PC-3 (cell line): ENCODE measurements at regions not wholly inside any gene's neighbourhood (a gene's known extent, or its start where the extent isn't known, plus 50 kb on each side); places are given as distances from the start of the nearest gene placed in this dataset.
"Not testable (repeated sequence)": the region's sequence is repeated elsewhere in the genome, so short reads cannot be mapped to it uniquely, and the experiment has no call there.

Experiments used
- ATAC-seq: fragments of 200-7000 bp; cut with Tn5 transposase; 2 replicates; pipeline ENCODE4 v1.9.1; 2020; ENCODE audit warnings: mild to moderate bottlenecking, moderate library complexity
- BruUV-seq: library from RNA; stranded (reverse); fragments of 400-500 nt; replicated peaks from 2 replicates; lab custom pipeline; 2021; lab: Mats Ljungman, UMichigan
- CTCF ChIA-PET: fragments of 300-600 bp; sonication (Branson Sonifier 250); formaldehyde crosslinking; loops from one replicate; lab custom pipeline; 2022; ENCODE audit warnings: antibody characterized with exemption; lab: Charles Lee
- POLR2A ChIA-PET: fragments of 300-600 bp; sonication (Branson Sonifier 250); formaldehyde crosslinking; loops from one replicate; lab custom pipeline; 2022; ENCODE audit warnings: antibody characterized with exemption; ENCODE audit not compliant: unreplicated experiment; lab: Charles Lee
- DNase-seq: peaks from one replicate; pipeline ENCODE4 v3.0.0-alpha.2; 2015
- H2AFZ ChIP-seq: fragments of 300-600 bp; sonication (generic); 2 replicates; pipeline ENCODE4 v1.6.0; 2016; ENCODE audit warnings: antibody characterized with exemption, low read length
- H3F3A ChIP-seq: fragments of 300-600 bp; sonication (generic); one replicate; pipeline ENCODE4 v1.6.0; 2017; ENCODE audit warnings: antibody characterized with exemption, low read length, control low read depth, mild to moderate bottlenecking; ENCODE audit not compliant: unreplicated experiment
- H3K27ac ChIP-seq: fragments of 300-600 bp; sonication (generic); 2 replicates; pipeline ENCODE4 v1.5.1; 2016; ENCODE audit warnings: mild to moderate bottlenecking, low read length
- H3K27me3 ChIP-seq: fragments of 300-600 bp; sonication (generic); 2 replicates; pipeline ENCODE4 v1.6.1; 2016; ENCODE audit warnings: low read length, mixed read lengths
- H3K36me3 ChIP-seq: fragments of 300-600 bp; sonication (generic); 2 replicates; pipeline ENCODE4 v1.6.1; 2016; ENCODE audit warnings: low read depth, mixed run types, low read length, mixed read lengths
- H3K4me1 ChIP-seq: fragments of 300-600 bp; sonication (generic); 2 replicates; pipeline ENCODE4 v1.5.1; 2016; ENCODE audit warnings: low read length; ENCODE audit not compliant: insufficient read depth
- H3K4me2 ChIP-seq: fragments of 300-600 bp; sonication (generic); 2 replicates; pipeline ENCODE4 v1.6.0; 2016; ENCODE audit warnings: low read length
- H3K4me3 ChIP-seq: fragments of 300-600 bp; sonication (generic); 2 replicates; pipeline ENCODE4 v1.5.1; 2016; ENCODE audit warnings: mild to moderate bottlenecking, low read length, mixed read lengths
- H3K79me2 ChIP-seq: fragments of 300-600 bp; sonication (generic); 2 replicates; pipeline ENCODE4 v1.6.1; 2017; ENCODE audit warnings: low read length, mixed read lengths
- H3K9ac ChIP-seq: fragments of 300-600 bp; sonication (generic); 2 replicates; pipeline ENCODE4 v1.6.0; 2016; ENCODE audit warnings: mild to moderate bottlenecking, low read length
- H3K9me2 ChIP-seq: fragments of 300-600 bp; sonication (generic); replicated peaks from 2 replicates; pipeline ENCODE4 v1.6.1; 2016; ENCODE audit warnings: mixed run types, low read length, mixed read lengths
- H3K9me3 ChIP-seq: fragments of 300-600 bp; sonication (generic); 2 replicates; pipeline ENCODE4 v1.6.1; 2016; ENCODE audit warnings: low read length, mixed read lengths
- H4K20me1 ChIP-seq: fragments of 300-600 bp; sonication (generic); 2 replicates; pipeline ENCODE4 v1.6.1; 2016; ENCODE audit warnings: low read length, mixed read lengths
- EZH2 ChIP-seq: fragments of 300-600 bp; sonication (generic); IDR thresholded peaks from one replicate; pipeline ENCODE4 v1.6.1; 2017; ENCODE audit warnings: antibody characterized with exemption, mild to moderate bottlenecking, low read length; ENCODE audit not compliant: unreplicated experiment
- EZH2phosphoT487 ChIP-seq: fragments of 300-600 bp; sonication (generic); IDR thresholded peaks from 2 replicates; pipeline ENCODE4 v1.6.1; 2018; ENCODE audit warnings: mild to moderate bottlenecking, antibody characterized with exemption, low read length, borderline replicate concordance
- intact Hi-C: fragments of 100-400 bp; cut with micrococcal nuclease; formaldehyde crosslinking; loops from 2 replicates; pipeline ENCODE4 v1.9.0; 2023
- TF ChIP-seq, protein P1 (sequence below): fragments of 300-600 bp; sonication (generic); conservative IDR thresholded peaks from 2 replicates; pipeline ENCODE4 v1.5.1; 2017; ENCODE audit warnings: antibody characterized with exemption, low read depth, mild to moderate bottlenecking, low read length

DNA sequence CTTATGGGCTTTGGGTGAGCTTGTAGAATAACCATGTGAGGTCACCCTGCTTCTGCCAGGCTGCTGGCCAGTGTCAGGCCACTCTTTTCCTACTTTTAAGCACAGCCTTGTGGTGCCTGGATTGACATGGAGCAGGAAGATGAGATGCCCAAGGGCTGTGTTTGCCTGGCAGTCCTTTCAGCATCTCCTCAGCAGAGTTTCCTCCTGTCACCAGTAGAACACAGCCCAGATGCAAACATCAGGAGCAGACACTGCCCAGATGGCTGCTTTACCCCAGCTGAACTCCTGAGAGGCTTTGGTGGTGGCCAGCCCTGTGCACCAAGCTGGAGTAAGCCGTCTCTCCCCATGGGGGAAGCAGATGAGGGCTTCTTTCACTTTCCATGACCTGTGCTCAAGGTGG lies 332.0 kb upstream of the FRG2C start:
- H3K4me2 ChIP-seq, H3K79me2 ChIP-seq, DNase-seq, POLR2A ChIA-PET, H2AFZ ChIP-seq, H3K9me2 ChIP-seq, H3K36me3 ChIP-seq, H3K4me1 ChIP-seq, ATAC-seq, CTCF ChIA-PET, BruUV-seq, intact Hi-C loops, H3K4me3 ChIP-seq, H3F3A ChIP-seq, H4K20me1 ChIP-seq, H3K27ac ChIP-seq, H3K9ac ChIP-seq, H3K9me3 ChIP-seq: not testable (repeated sequence)
- H3K27me3 ChIP-seq: peaks cover 23% of the 10 kb centered on the region

DNA sequence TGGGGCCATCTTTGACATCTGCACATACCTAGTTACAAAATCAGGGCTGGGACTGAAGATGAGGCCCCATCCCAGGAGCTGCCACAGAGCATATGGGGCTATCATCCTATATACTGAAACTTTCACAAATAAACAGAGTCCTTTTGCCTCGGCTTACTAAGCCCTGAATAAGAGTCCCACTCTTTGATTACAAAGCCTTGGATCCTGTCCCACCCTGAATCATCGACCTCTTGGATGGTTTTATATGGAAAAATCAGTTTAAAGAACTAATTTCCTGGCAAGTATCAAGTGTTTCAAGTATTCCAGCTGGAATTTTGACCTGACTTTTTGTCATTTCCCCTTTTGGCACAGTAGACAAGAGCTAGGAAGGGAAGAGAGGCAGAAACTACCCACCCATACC lies 331.3 kb upstream of the FRG2C start:
- intact Hi-C loops: no loop called here
- no peaks in the 10 kb centered on the region for H3F3A ChIP-seq
- no peak overlapping the region for H3K4me2 ChIP-seq
- ChIA-PET CTCF (no interaction called here), POLR2A (no interaction called here)
- H4K20me1 ChIP-seq: no peaks in the 10 kb centered on the region
- ATAC-seq (no peak), DNase-seq (no peak)
- no peak overlapping the region for H2AFZ ChIP-seq
- no peaks in the 10 kb centered on the region for H3K79me2 ChIP-seq
- no peaks in the 10 kb centered on the region for H3K9me2 ChIP-seq
- H3K4me3 ChIP-seq: no peak overlapping the region
- TF ChIP-seq, protein P1, sequence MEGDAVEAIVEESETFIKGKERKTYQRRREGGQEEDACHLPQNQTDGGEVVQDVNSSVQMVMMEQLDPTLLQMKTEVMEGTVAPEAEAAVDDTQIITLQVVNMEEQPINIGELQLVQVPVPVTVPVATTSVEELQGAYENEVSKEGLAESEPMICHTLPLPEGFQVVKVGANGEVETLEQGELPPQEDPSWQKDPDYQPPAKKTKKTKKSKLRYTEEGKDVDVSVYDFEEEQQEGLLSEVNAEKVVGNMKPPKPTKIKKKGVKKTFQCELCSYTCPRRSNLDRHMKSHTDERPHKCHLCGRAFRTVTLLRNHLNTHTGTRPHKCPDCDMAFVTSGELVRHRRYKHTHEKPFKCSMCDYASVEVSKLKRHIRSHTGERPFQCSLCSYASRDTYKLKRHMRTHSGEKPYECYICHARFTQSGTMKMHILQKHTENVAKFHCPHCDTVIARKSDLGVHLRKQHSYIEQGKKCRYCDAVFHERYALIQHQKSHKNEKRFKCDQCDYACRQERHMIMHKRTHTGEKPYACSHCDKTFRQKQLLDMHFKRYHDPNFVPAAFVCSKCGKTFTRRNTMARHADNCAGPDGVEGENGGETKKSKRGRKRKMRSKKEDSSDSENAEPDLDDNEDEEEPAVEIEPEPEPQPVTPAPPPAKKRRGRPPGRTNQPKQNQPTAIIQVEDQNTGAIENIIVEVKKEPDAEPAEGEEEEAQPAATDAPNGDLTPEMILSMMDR: no peak
- TF ChIP-seq EZH2phosphoT487: no peak
- TF ChIP-seq EZH2: no peak
- no peaks in the 10 kb centered on the region for H3K36me3 ChIP-seq
- no peaks in the 10 kb centered on the region for H3K9me3 ChIP-seq
- no peaks in the 10 kb centered on the region for H3K4me1 ChIP-seq
- no peak overlapping the region for H3K9ac ChIP-seq
- H3K27me3 ChIP-seq: peaks cover 30% of the 10 kb centered on the region
- no TSS peak for BruUV-seq
- no peak overlapping the region for H3K27ac ChIP-seq

DNA sequence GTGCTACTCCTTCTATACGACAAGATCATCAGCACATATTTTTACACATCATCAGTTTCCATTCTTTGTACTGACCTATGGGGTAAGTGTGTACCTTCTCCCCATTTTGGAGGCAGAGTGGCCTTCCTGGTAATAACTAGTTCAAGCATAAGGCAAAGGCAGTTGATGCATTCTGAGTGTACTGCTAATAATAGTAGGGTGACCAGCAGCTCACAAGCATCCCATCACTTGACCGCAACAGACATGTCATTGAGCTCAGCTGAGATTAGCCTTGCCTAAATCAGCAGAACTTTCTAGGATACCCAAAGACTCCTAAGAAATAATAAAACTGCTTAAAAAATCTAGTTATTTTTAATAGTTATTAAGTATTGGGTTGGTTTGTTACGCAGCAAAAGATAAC lies 329.8 kb upstream of the FRG2C start:
- Histone ChIP-seq H4K20me1 (no peaks in the 10 kb centered on the region), H3K36me3 (no peaks in the 10 kb centered on the region), H3K9me2 (no peaks in the 10 kb centered on the region), H3K27ac (no peak overlapping the region), H3K4me2 (no peak overlapping the region), H2AFZ (no peak overlapping the region), H3F3A (no peaks in the 10 kb centered on the region), H3K27me3 (peaks cover 38% of the 10 kb centered on the region), H3K9me3 (no peaks in the 10 kb centered on the region), H3K79me2 (no peaks in the 10 kb centered on the region), H3K4me3 (no peak overlapping the region), H3K4me1 (no peaks in the 10 kb centered on the region), H3K9ac (no peak overlapping the region)
- CTCF ChIA-PET: no interaction called here
- POLR2A ChIA-PET: no interaction called here
- no peak for ATAC-seq
- TF ChIP-seq EZH2phosphoT487: no peak
- no peak for TF ChIP-seq EZH2
- no peak for DNase-seq
- intact Hi-C loops: no loop called here
- no TSS peak for BruUV-seq
